GM12878 (cell line): ENCODE measurements at regions not wholly inside any gene's neighbourhood (a gene's known extent, or its start where the extent isn't known, plus 50 kb on each side); places are given as distances from the start of the nearest gene placed in this dataset.

ENCODE experiments used
- ATAC-seq: fragments of 200-7000 bp; cut with Tn5 transposase; 3 replicates; pipeline ENCODE4 v1.9.1; 2020; ENCODE audit warnings: mild to moderate bottlenecking, moderate library complexity
- BruUV-seq: library from RNA; stranded (reverse); fragments of 400-500 nt; replicated peaks from 2 replicates; lab custom pipeline; 2021; lab: Mats Ljungman, UMichigan
- CTCF ChIA-PET: fragments of 300-600 bp; sonication (Branson Sonifier 250); formaldehyde crosslinking; extraction: SDS; loops from one replicate; lab custom pipeline; 2021; ENCODE audit warnings: inconsistent platforms; lab: Yijun Ruan, JAX
- POLR2A ChIA-PET: fragments of 350-600 bp; formaldehyde crosslinking; extraction: SDS; loops from one replicate; lab custom pipeline; 2021; ENCODE audit warnings: inconsistent platforms; lab: Charles Lee
- RAD21 ChIA-PET: fragments of 300-600 bp; sonication (Branson Sonifier 250); formaldehyde crosslinking; loops from one replicate; lab custom pipeline; 2023; ENCODE audit warnings: antibody characterized with exemption; ENCODE audit not compliant: unreplicated experiment; lab: Charles Lee
- SMC1A ChIA-PET: fragments of 300-600 bp; sonication (Branson Sonifier 250); formaldehyde crosslinking; loops from one replicate; lab custom pipeline; 2023; ENCODE audit not compliant: unreplicated experiment, uncharacterized antibody; lab: Charles Lee
- DNase-seq: peaks from one replicate; pipeline ENCODE4 v3.0.0-alpha.2; 2011; ENCODE audit warnings: low read depth, low spot score
- FAIRE-seq: peaks from 3 replicates; lab custom pipeline; 2011; peaks lifted over from hg19 to GRCh38; lab: Jason Lieb, UNC
- H2AFZ ChIP-seq: 2 replicates; pipeline ENCODE4 v1.6.0; 2011; ENCODE audit warnings: low read depth, low read length, control low read depth; ENCODE audit not compliant: control insufficient read depth
- H3K27ac ChIP-seq: 2 replicates; pipeline ENCODE4 v1.5.1; 2011; ENCODE audit warnings: control low read depth; ENCODE audit not compliant: control insufficient read depth, insufficient read depth
- H3K27me3 ChIP-seq, 2 experiments: replicated peaks in 1 of 2; 2 replicates each; pipeline versions ENCODE4 v1.6.0 to v1.6.1; 2011; ENCODE audit warnings: low read length in 1 of 2; ENCODE audit not compliant: control insufficient read depth in 2 of 2, insufficient read depth in 2 of 2
- H3K36me3 ChIP-seq, 2 experiments: 2 replicates each; pipeline ENCODE4 v1.5.1; 2011; ENCODE audit warnings: low read length in 1 of 2; ENCODE audit not compliant: control insufficient read depth in 2 of 2, insufficient read depth in 2 of 2
- H3K4me1 ChIP-seq: 2 replicates; pipeline ENCODE4 v1.6.1; 2011; ENCODE audit warnings: mild to moderate bottlenecking, low read length, moderate library complexity, mixed read lengths; ENCODE audit not compliant: control insufficient read depth, insufficient read depth
- H3K4me2 ChIP-seq: 2 replicates; pipeline ENCODE4 v1.6.0; 2011; ENCODE audit warnings: control low read depth; ENCODE audit not compliant: control insufficient read depth, insufficient read depth
- H3K4me3 ChIP-seq: fragments of 200-600 bp; sonication (generic); 2 replicates; pipeline ENCODE4 v1.5.1; 2016
- H3K79me2 ChIP-seq: 2 replicates; pipeline ENCODE4 v1.6.0; 2011; ENCODE audit warnings: low read length; ENCODE audit not compliant: control insufficient read depth, insufficient read depth
- H3K9ac ChIP-seq: 2 replicates; pipeline ENCODE4 v1.8.0; 2011; ENCODE audit warnings: low read length, control low read depth, mixed read lengths; ENCODE audit not compliant: control insufficient read depth, insufficient read depth
- H3K9me3 ChIP-seq: replicated peaks from 3 replicates; pipeline ENCODE4 v1.5.1; 2011; ENCODE audit warnings: mild to moderate bottlenecking, low read length; ENCODE audit not compliant: control insufficient read depth, insufficient read depth
- H4K20me1 ChIP-seq: 2 replicates; pipeline ENCODE4 v1.6.0; 2011; ENCODE audit not compliant: control insufficient read depth, insufficient read depth
- MXI1 ChIP-seq: fragments of 150-350 bp; IDR thresholded peaks from 2 replicates; pipeline ENCODE4 v1.6.1; 2011; ENCODE audit warnings: low read depth, mild to moderate bottlenecking, inconsistent platforms, low read length, improper control_type of control experiment
- PKNOX1 ChIP-seq: fragments of 450-650 bp; IDR thresholded peaks from 2 replicates; pipeline ENCODE4 v1.6.1; 2016; ENCODE audit warnings: mild to moderate bottlenecking
- POLR2A ChIP-seq: IDR thresholded peaks from 2 replicates; pipeline ENCODE4 v1.6.1; 2011; ENCODE audit warnings: low read depth, mild to moderate bottlenecking, low read length
- RB1 ChIP-seq: fragments of 450-650 bp; formaldehyde crosslinking; IDR thresholded peaks from 2 replicates; pipeline ENCODE4 v1.6.1; 2017; ENCODE audit warnings: mild to moderate bottlenecking, borderline replicate concordance
- STAT3 ChIP-seq: IDR thresholded peaks from 2 replicates; pipeline ENCODE4 v1.6.1; 2011; ENCODE audit warnings: low read depth, low read length, improper control_type of control experiment
- TCF12 ChIP-seq: IDR thresholded peaks from 2 replicates; pipeline ENCODE4 v1.6.1; 2011; ENCODE audit warnings: low read depth, mild to moderate bottlenecking, low read length
- ZBTB4 ChIP-seq: fragments of 450-650 bp; formaldehyde crosslinking; IDR thresholded peaks from 2 replicates; pipeline ENCODE4 v1.4.0; 2022; ENCODE audit warnings: mild to moderate bottlenecking, moderate library complexity
- WGBS: methylation state at CpG from one replicate; pipeline ENCODE4 v1.1.6; 2016; ENCODE audit warnings: low lambda C conversion rate; ENCODE audit not compliant: insufficient replicate concordance, insufficient coverage; ENCODE audit errors: missing lambda C conversion rate; 5-methylcytosine and 5-hydroxymethylcytosine counted together
- in situ Hi-C: fragments of 300-500 bp; cut with MboI; formaldehyde crosslinking; loops from 9 replicates; pipeline ENCODE4 v1.14.3; 2018; ENCODE audit warnings: mixed read lengths
- intact Hi-C: fragments of 100-400 bp; cut with micrococcal nuclease; formaldehyde crosslinking; loops from one replicate; pipeline ENCODE4 v1.14.2; 2022; ENCODE audit not compliant: unreplicated experiment

- Histone ChIP-seq H3K4me1 (no peaks in the 10 kb centered on the region), H3K36me3 (no peaks in the 10 kb centered on the region), H3K9me3 (no peaks in the 10 kb centered on the region), H3K4me2 (no peak overlapping the region), H3K9ac (no peak overlapping the region), H4K20me1 (no peaks in the 10 kb centered on the region), H3K27ac (no peak overlapping the region), H3K27me3 (peaks cover 0 to 6% of the 10 kb centered on the region in 2 experiments; a peak in 3 of 4 replicates), H3K4me3 (no peak overlapping the region), H2AFZ (no peak overlapping the region), H3K79me2 (no peaks in the 10 kb centered on the region)
- ATAC-seq (no peak), FAIRE-seq (no peak), DNase-seq (no peak)
- TF ChIP-seq POLR2A (no peak), ZBTB4 (no peak), TCF12 (no peak), MXI1 (no peak), RB1 (no peak), STAT3 (no peak), PKNOX1 (no peak)
- ChIA-PET RAD21 (interaction anchor here (0.9 to 8.8 kb wide), 12 partner anchors 10 to 295 kb away, joined by 3 to 206 read pairs (median 4); partner anchors contain the start of gene ARHGEF3), SMC1A (interaction anchor here (0.7 to 8.8 kb wide), 17 partner anchors 18 to 297 kb away, joined by 3 to 182 read pairs (median 9); partner anchors contain the start of gene ARHGEF3), CTCF (interaction anchor here (0.7 to 7.8 kb wide), 29 partner anchors 8 to 346 kb away, joined by 3 to 231 read pairs (median 7); partner anchors contain the start of gene ARHGEF3), POLR2A (interaction anchor here (0.6 to 2.4 kb wide), 5 partner anchors 206 to 296 kb away, joined by 3 to 8 read pairs (median 3); no protein-coding TSS in a partner anchor)
- WGBS, result 36% methylated on average over 12 of the region's 12 CpGs
- BruUV-seq, result no TSS peak
- in situ Hi-C loops (loop anchor here (5.0 kb wide), 1 partner anchor 288 kb away; no protein-coding TSS in a partner anchor), intact Hi-C loops (loop anchor here (1.0 to 10.0 kb wide), 4 partner anchors 73 to 288 kb away; partner anchors contain the start of gene IL17RD)
These were observed 70.4 kb upstream of the SPATA12 start for GRCh38 chr3:56989977-56990640.
